Gastrocnemius medialis (tissue), 4 donors: ENCODE measurements at regions not wholly inside any gene's neighbourhood (a gene's known extent, or its start where the extent isn't known, plus 50 kb on each side); places are given as distances from the start of the nearest gene placed in this dataset.
"Not testable (repeated sequence)": the region's sequence is repeated elsewhere in the genome, so short reads cannot be mapped to it uniquely, and the experiment has no call there.

Experiments
- ATAC-seq, 2 donors: fragments of 150-250 bp; one replicate each; pipeline ENCODE4 v1.9.1; 2016
- DNase-seq, 2 donors: peaks; one replicate each; pipeline ENCODE4 v3.0.0-alpha.2; 2019
- H3K27ac ChIP-seq, 4 donors: fragments of 200-600 bp; sonication (generic); 1 replicate in 1 of 4; 2 replicates in 3 of 4; pipeline ENCODE4 v1.5.1; 2016 to 2018; ENCODE audit warnings: mild to moderate bottlenecking in 2 of 4, moderate library complexity in 1 of 4
- H3K27me3 ChIP-seq, 3 donors: fragments of 200-600 bp; sonication (generic) in 2 of 3; 1 replicate in 1 of 3; 2 replicates in 2 of 3; pipeline versions ENCODE4 v1.5.1 to v1.6.0; 2016 to 2019; ENCODE audit warnings: mild to moderate bottlenecking in 1 of 3, moderate library complexity in 1 of 3
- H3K36me3 ChIP-seq, 2 donors: fragments of 200-600 bp; sonication (generic) in 1 of 2; one replicate each; pipeline ENCODE4 v1.5.1; 2017 to 2018
- H3K4me1 ChIP-seq, 2 donors: fragments of 200-600 bp; sonication (generic) in 1 of 2; one replicate each; pipeline ENCODE4 v1.5.1; 2016 to 2017; ENCODE audit warnings: mild to moderate bottlenecking in 2 of 2
- H3K4me3 ChIP-seq, 4 donors: fragments of 200-600 bp; sonication (generic) in 3 of 4; 1 replicate in 1 of 4; 2 replicates in 3 of 4; pipeline ENCODE4 v1.5.1; 2016 to 2019; ENCODE audit warnings: mild to moderate bottlenecking in 2 of 4
- H3K9me3 ChIP-seq, 3 donors: fragments of 200-600 bp; sonication (generic) in 2 of 3; 1 replicate in 1 of 3; 2 replicates in 2 of 3; pipeline ENCODE4 v1.5.1; 2016 to 2019
- POLR2A ChIP-seq, 2 donors: fragments of 450-650 bp; IDR thresholded peaks; one replicate each; pipeline ENCODE4 v1.6.1; 2017; ENCODE audit warnings: antibody characterized with exemption in 2 of 2, mild to moderate bottlenecking in 2 of 2, moderate library complexity in 2 of 2
- in situ Hi-C, 4 donors: fragments of 200-750 bp; cut with MboI; loops; one replicate each; pipeline versions ENCODE4 v1.15.0 to v1.8.0; 2017; ENCODE audit warnings: low sequenced_read_pairs in 4 of 4
- intact Hi-C: fragments of 100-400 bp; cut with DNase I; formaldehyde crosslinking; loops from one replicate; pipeline ENCODE4 v1.15.1; 2023; ENCODE audit warnings: low total_unique reads
- TF ChIP-seq, protein P1 (sequence below), 5 experiments: fragments of 450-650 bp in 3 of 5; fragments of 200-600 bp in 2 of 5; sonication (generic) in 2 of 5; IDR thresholded peaks in 4 of 5; conservative IDR thresholded peaks in 1 of 5; 1 replicate in 4 of 5; 2 replicates in 1 of 5; pipeline ENCODE4 v1.5.1; 2016 to 2019; ENCODE audit warnings: antibody characterized with exemption in 5 of 5, mild to moderate bottlenecking in 3 of 5, moderate library complexity in 3 of 5

DNA sequence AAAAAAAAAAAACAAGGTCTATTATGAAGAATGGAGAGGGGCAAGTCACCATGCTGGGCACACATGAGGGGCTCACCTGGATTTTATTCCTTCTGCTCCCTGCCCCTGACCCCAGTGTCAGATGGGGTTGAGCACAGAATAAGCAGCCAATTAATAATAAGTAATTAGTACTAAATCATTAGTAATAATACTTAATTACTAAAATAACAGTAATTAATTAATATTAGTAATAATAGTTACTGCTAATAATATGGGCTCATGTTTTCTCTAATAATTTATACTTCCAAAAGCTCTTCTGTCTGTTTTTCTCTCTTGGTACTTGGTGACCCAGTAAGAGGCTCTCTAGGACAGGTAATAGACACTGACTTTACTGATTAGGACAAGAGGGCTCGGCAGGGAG is 360.9 kb downstream of the VRK1 start:
- intact Hi-C loops (no loop called here), in situ Hi-C loops (no loop called here)
- Histone ChIP-seq H3K36me3 (no peaks in the 10 kb centered on the region), H3K4me3 (no peak overlapping the region), H3K27ac (no peak overlapping the region), H3K4me1 (no peaks in the 10 kb centered on the region), H3K9me3 (no peaks in the 10 kb centered on the region), H3K27me3 (no peaks in the 10 kb centered on the region)
- DNase-seq = no peak
- no peak for TF ChIP-seq POLR2A (IDR thresholded peaks at IDR 0.05)
- TF ChIP-seq, protein P1, sequence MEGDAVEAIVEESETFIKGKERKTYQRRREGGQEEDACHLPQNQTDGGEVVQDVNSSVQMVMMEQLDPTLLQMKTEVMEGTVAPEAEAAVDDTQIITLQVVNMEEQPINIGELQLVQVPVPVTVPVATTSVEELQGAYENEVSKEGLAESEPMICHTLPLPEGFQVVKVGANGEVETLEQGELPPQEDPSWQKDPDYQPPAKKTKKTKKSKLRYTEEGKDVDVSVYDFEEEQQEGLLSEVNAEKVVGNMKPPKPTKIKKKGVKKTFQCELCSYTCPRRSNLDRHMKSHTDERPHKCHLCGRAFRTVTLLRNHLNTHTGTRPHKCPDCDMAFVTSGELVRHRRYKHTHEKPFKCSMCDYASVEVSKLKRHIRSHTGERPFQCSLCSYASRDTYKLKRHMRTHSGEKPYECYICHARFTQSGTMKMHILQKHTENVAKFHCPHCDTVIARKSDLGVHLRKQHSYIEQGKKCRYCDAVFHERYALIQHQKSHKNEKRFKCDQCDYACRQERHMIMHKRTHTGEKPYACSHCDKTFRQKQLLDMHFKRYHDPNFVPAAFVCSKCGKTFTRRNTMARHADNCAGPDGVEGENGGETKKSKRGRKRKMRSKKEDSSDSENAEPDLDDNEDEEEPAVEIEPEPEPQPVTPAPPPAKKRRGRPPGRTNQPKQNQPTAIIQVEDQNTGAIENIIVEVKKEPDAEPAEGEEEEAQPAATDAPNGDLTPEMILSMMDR (IDR thresholded peaks at IDR 0.05 in 4 of 5, conservative IDR thresholded peaks at IDR 0.05 in 1 of 5) = no peak
- no peak for ATAC-seq

DNA sequence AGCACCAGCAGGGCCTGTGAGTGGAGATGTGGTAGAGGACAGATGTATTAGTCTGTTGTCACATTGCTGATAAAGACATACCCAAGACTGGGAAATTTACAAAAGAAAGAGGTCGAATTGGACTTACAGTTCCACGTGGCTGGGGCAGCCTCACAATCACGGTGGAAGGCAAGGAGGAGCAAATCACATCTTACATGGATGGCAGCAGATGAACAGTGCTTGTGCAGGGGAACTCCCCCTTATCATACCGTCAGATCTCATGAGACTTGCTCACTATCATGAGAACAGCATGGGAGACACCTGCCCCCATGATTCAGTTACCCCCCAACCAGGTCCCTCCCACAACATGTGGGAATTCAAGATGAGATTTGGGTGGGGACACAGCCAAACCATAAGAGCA is 361.9 kb downstream of the VRK1 start:
- in situ Hi-C loops = no loop called here
- Histone ChIP-seq H3K4me3 (no peak overlapping the region), H3K27me3 (no peaks in the 10 kb centered on the region), H3K4me1 (no peaks in the 10 kb centered on the region), H3K9me3 (no peaks in the 10 kb centered on the region), H3K36me3 (no peaks in the 10 kb centered on the region), H3K27ac (no peak overlapping the region)
- TF ChIP-seq, protein P1 (IDR thresholded peaks at IDR 0.05 in 4 of 5, conservative IDR thresholded peaks at IDR 0.05 in 1 of 5) = no peak
- TF ChIP-seq POLR2A (IDR thresholded peaks at IDR 0.05) = no peak
- ATAC-seq = no peak
- intact Hi-C loops = no loop called here
- DNase-seq = no peak

DNA sequence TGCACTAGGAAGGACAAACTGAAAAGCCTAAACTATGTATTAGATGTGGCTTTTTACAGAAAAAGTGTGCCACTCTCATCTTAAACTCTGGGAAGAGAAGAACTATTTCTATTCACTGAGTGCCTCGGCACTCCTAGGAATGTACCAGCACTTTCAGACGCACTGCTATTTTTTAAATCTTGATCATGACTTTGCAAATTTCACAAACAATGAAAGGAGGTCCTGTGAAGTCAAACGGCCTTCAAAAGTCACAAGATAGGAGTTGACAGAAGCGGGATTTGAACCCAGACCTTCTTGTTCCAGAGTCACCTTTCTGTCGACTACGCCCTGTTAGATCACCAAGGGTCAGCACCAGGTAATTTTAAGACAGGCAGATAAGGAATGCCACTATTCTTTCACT is 365.4 kb downstream of the VRK1 start:
- Histone ChIP-seq H3K4me1 (no peaks in the 10 kb centered on the region), H3K27ac (no peak overlapping the region), H3K4me3 (no peak overlapping the region), H3K9me3 (no peaks in the 10 kb centered on the region), H3K27me3 (no peaks in the 10 kb centered on the region), H3K36me3 (no peaks in the 10 kb centered on the region)
- DNase-seq (no peak), ATAC-seq (no peak)
- in situ Hi-C loops = no loop called here
- no peak for TF ChIP-seq POLR2A (IDR thresholded peaks at IDR 0.05)
- TF ChIP-seq, protein P1 (IDR thresholded peaks at IDR 0.05 in 4 of 5, conservative IDR thresholded peaks at IDR 0.05 in 1 of 5) = no peak
- intact Hi-C loops = no loop called here

DNA sequence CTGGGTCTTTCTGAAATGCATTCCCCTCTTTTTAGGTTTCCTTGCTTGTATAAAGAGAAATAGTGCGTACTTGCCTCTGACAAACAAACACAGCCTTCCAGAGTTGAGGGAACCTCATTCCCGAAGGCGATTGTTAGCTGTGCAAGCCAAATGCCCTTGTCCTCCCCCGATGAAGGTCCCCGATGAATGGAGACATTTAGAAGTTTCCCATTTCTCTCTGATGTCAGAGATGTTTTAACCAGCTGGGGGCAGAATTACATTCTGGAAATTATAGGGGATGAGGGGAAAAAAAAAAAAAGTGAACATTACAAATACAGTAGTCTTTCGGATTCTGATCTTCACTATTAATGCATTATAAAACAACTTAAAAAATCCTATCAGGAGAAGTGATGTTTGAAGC is 366.8 kb downstream of the VRK1 start:
- Histone ChIP-seq H3K27me3 (no peaks in the 10 kb centered on the region), H3K4me1 (no peaks in the 10 kb centered on the region), H3K27ac (no peak overlapping the region), H3K9me3 (no peaks in the 10 kb centered on the region), H3K36me3 (no peaks in the 10 kb centered on the region), H3K4me3 (no peak overlapping the region)
- intact Hi-C loops = no loop called here
- no peak for DNase-seq
- ATAC-seq = no peak
- TF ChIP-seq POLR2A (IDR thresholded peaks at IDR 0.05) = no peak
- TF ChIP-seq, protein P1 (IDR thresholded peaks at IDR 0.05 in 4 of 5, conservative IDR thresholded peaks at IDR 0.05 in 1 of 5) = no peak
- in situ Hi-C loops = no loop called here

DNA sequence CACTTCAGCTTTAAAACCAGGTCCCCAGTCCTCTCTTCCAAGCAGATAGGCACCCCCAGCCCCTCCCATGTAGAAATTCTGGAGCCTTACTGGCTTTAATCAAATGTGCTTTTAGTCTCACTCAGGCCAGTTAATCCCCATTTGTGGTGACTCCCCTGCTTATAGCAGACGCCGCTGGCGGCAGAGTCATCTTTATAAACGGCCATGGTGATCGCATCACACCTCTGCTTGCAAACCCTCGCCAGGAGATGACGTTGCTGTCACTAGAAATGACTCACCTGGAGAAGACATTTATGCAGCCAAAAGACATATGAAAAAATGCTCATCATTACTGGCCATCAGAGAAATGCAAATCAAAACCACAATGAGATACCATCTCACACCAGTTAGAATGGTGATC is 369.3 kb downstream of the VRK1 start:
- H3K4me1 ChIP-seq = no peaks in the 10 kb centered on the region
- no peaks in the 10 kb centered on the region for H3K36me3 ChIP-seq
- H3K27me3 ChIP-seq = no peaks in the 10 kb centered on the region
- in situ Hi-C loops = no loop called here
- H3K9me3 ChIP-seq = no peaks in the 10 kb centered on the region
- DNase-seq (no peak), ATAC-seq (no peak)
- no peak for TF ChIP-seq POLR2A (IDR thresholded peaks at IDR 0.05)
- TF ChIP-seq, protein P1 (IDR thresholded peaks at IDR 0.05 in 4 of 5, conservative IDR thresholded peaks at IDR 0.05 in 1 of 5) = no peak
- H3K27ac ChIP-seq = no peak overlapping the region
- intact Hi-C loops = no loop called here
- no peak overlapping the region for H3K4me3 ChIP-seq

DNA sequence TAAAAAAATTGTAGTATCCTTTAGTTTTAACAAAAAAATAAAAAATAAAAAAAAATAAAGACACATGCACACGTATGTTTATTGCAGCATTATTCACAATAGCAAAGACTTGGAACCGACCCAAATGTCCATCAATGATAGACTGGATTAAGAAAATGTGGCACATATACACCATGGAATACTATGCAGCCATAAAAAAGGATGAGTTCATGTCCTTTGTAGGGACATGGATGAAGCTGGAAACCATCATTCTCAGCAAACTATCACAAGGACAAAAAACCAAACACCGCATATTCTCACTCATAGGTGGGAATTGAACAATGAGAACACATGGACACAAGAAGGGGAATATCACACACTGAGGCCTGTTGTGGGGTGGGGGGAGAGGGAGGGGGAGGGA is 370.4 kb downstream of the VRK1 start:
- in situ Hi-C loops, H3K36me3 ChIP-seq, DNase-seq, H3K9me3 ChIP-seq, ATAC-seq, H3K27me3 ChIP-seq, H3K4me3 ChIP-seq, H3K4me1 ChIP-seq, H3K27ac ChIP-seq, intact Hi-C loops: not testable (repeated sequence)
